ENCODE measurements at regions not wholly inside any gene's neighbourhood (a gene's known extent, or its start where the extent isn't known, plus 50 kb on each side); places are given as distances from the start of the nearest gene placed in this dataset.

- TF ChIP-seq CTCF (conservative IDR thresholded peaks at IDR 0.05; ENCODE audit: low read depth, low read length) (no peak), EZH2 (IDR thresholded peaks at IDR 0.05; ENCODE audit: borderline replicate concordance, low read depth, low read length, poor library complexity, severe bottlenecking) (no peak)
Measured at GRCh38 chr5:145389047-145389446, 446.1 kb downstream of the PRELID2 start.

Data from A673 (cell line).